Keratinocyte (primary cell): ENCODE measurements at regions not wholly inside any gene's neighbourhood (a gene's known extent, or its start where the extent isn't known, plus 50 kb on each side); places are given as distances from the start of the nearest gene placed in this dataset.

ENCODE experiments used
- DNase-seq: peaks from one replicate; pipeline ENCODE4 v3.0.0-alpha.2; 2011; ENCODE audit warnings: low read depth, missing footprints, low spot score
- FAIRE-seq: peaks from 2 replicates; lab custom pipeline; 2011; peaks lifted over from hg19 to GRCh38; lab: Jason Lieb, UNC
- H2AFZ ChIP-seq: 2 replicates; pipeline ENCODE4 v1.6.0; 2012; ENCODE audit warnings: low read length, control low read depth, inconsistent platforms; ENCODE audit not compliant: control insufficient read depth
- H3K27ac ChIP-seq: 2 replicates; pipeline ENCODE4 v1.5.1; 2011; ENCODE audit warnings: low read length; ENCODE audit not compliant: control insufficient read depth, insufficient read depth
- H3K27me3 ChIP-seq: 3 replicates; pipeline ENCODE4 v1.6.0; 2011; ENCODE audit warnings: low read length; ENCODE audit not compliant: control insufficient read depth, insufficient read depth; ENCODE audit errors: extremely low read depth
- H3K36me3 ChIP-seq, 2 experiments: 2 replicates in 1 of 2; 3 replicates in 1 of 2; pipeline ENCODE4 v1.5.1; 2011; ENCODE audit warnings: low read length in 2 of 2, mild to moderate bottlenecking in 1 of 2; ENCODE audit not compliant: control insufficient read depth in 2 of 2, insufficient read depth in 2 of 2; ENCODE audit errors: extremely low read depth in 1 of 2
- H3K4me1 ChIP-seq: 3 replicates; pipeline ENCODE4 v1.5.1; 2011; ENCODE audit warnings: low read length; ENCODE audit not compliant: control insufficient read depth, insufficient read depth; ENCODE audit errors: extremely low read depth
- H3K4me2 ChIP-seq: 3 replicates; pipeline ENCODE4 v1.6.0; 2011; ENCODE audit warnings: low read depth, low read length; ENCODE audit not compliant: control insufficient read depth, insufficient read depth; ENCODE audit errors: extremely low read depth
- H3K4me3 ChIP-seq, 3 experiments: fragments of 200-600 bp in 1 of 3; sonication (generic) in 1 of 3; 2 replicates in 2 of 3; 3 replicates in 1 of 3; pipeline ENCODE4 v1.5.1; 2011 to 2016; ENCODE audit warnings: low read length in 3 of 3, mild to moderate bottlenecking in 3 of 3, control low read depth in 2 of 3, inconsistent platforms in 1 of 3, low read depth in 1 of 3, mixed read lengths in 1 of 3, mixed run types in 1 of 3, moderate library complexity in 1 of 3; ENCODE audit not compliant: control insufficient read depth in 2 of 3, insufficient read depth in 2 of 3; ENCODE audit errors: extremely low read depth in 1 of 3
- H3K79me2 ChIP-seq: 2 replicates; pipeline ENCODE4 v1.6.0; 2012; ENCODE audit warnings: low read length; ENCODE audit not compliant: control insufficient read depth, insufficient read depth
- H3K9ac ChIP-seq: 3 replicates; pipeline ENCODE4 v1.6.0; 2011; ENCODE audit warnings: low read length; ENCODE audit not compliant: control insufficient read depth, insufficient read depth; ENCODE audit errors: extremely low read depth
- H3K9me1 ChIP-seq: 3 replicates; pipeline ENCODE4 v1.6.0; 2011; ENCODE audit warnings: low read length; ENCODE audit not compliant: control insufficient read depth, insufficient read depth; ENCODE audit errors: extremely low read depth
- H3K9me3 ChIP-seq: 2 replicates; pipeline ENCODE4 v1.5.1; 2012; ENCODE audit warnings: low read depth, low read length; ENCODE audit not compliant: control insufficient read depth
- H4K20me1 ChIP-seq: 3 replicates; pipeline ENCODE4 v1.6.0; 2011; ENCODE audit warnings: low read length; ENCODE audit not compliant: control insufficient read depth, insufficient read depth; ENCODE audit errors: extremely low read depth
- EZH2 ChIP-seq: IDR thresholded peaks from one replicate; pipeline ENCODE4 v1.6.1; 2012; ENCODE audit warnings: inconsistent platforms, mild to moderate bottlenecking, low read length, moderate library complexity
- dilution Hi-C: fragments of 300-500 bp; cut with MboI; formaldehyde crosslinking; loops from one replicate; pipeline ENCODE4 v1.7.0; 2020; ENCODE audit warnings: low sequenced_read_pairs; ENCODE audit not compliant: extremely low pct_ligation_motif_present
- TF ChIP-seq, protein P1 (sequence below), 3 experiments: IDR thresholded peaks in 1 of 3; conservative IDR thresholded peaks in 1 of 3; optimal IDR thresholded peaks in 1 of 3; 2 replicates in 2 of 3; 3 replicates in 1 of 3; pipeline versions ENCODE3 to v1.5.1; 2011; ENCODE audit warnings: low read length in 3 of 3, mild to moderate bottlenecking in 3 of 3, moderate library complexity in 2 of 3, control low read depth in 1 of 3, inconsistent platforms in 1 of 3; ENCODE audit not compliant: insufficient read depth in 2 of 3; ENCODE audit errors: extremely low read depth in 1 of 3

DNA sequence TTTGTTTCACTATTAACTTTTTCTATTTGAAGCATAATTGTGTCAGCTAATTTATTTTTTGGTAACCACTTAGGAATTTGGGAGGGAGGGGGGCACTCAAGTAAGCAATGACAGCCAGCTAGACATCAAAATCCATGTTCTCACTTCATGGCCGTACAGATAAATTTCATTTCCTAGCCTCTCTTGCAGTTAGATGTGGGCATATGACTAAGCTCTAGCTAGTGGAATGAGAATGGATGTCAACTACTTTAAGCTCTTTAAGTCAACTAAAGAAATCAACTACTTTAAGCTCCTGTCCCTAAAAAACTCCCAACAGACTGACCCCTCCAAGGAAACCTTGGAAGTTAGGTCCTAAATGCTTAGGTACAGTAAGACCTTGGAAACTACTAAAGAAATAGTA is 92.0 kb downstream of the KCNRG start:
- no peaks in the 10 kb centered on the region for H3K79me2 ChIP-seq
- dilution Hi-C loops = no loop called here
- no peak overlapping the region for H3K9ac ChIP-seq
- no peaks in the 10 kb centered on the region for H4K20me1 ChIP-seq
- FAIRE-seq (no peak), DNase-seq (no peak)
- TF ChIP-seq, protein P1, sequence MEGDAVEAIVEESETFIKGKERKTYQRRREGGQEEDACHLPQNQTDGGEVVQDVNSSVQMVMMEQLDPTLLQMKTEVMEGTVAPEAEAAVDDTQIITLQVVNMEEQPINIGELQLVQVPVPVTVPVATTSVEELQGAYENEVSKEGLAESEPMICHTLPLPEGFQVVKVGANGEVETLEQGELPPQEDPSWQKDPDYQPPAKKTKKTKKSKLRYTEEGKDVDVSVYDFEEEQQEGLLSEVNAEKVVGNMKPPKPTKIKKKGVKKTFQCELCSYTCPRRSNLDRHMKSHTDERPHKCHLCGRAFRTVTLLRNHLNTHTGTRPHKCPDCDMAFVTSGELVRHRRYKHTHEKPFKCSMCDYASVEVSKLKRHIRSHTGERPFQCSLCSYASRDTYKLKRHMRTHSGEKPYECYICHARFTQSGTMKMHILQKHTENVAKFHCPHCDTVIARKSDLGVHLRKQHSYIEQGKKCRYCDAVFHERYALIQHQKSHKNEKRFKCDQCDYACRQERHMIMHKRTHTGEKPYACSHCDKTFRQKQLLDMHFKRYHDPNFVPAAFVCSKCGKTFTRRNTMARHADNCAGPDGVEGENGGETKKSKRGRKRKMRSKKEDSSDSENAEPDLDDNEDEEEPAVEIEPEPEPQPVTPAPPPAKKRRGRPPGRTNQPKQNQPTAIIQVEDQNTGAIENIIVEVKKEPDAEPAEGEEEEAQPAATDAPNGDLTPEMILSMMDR (optimal IDR thresholded peaks at IDR 0.05 in 1 of 3, IDR thresholded peaks at IDR 0.05 in 1 of 3, conservative IDR thresholded peaks at IDR 0.05 in 1 of 3; ENCODE audit: extremely low read depth in 1 of 3, insufficient read depth in 2 of 3, low read length in 3 of 3) = no peak
- TF ChIP-seq EZH2 = no peak
- peaks cover 10% of the 10 kb centered on the region for H3K4me1 ChIP-seq
- H3K4me2 ChIP-seq = no peak overlapping the region
- H3K4me3 ChIP-seq = no peak overlapping the region
- no peaks in the 10 kb centered on the region for H3K9me1 ChIP-seq
- H3K27ac ChIP-seq = no peak overlapping the region
- H2AFZ ChIP-seq = no peak overlapping the region
- H3K27me3 ChIP-seq = no peaks in the 10 kb centered on the region
- H3K36me3 ChIP-seq = no peaks in the 10 kb centered on the region
- no peaks in the 10 kb centered on the region for H3K9me3 ChIP-seq

DNA sequence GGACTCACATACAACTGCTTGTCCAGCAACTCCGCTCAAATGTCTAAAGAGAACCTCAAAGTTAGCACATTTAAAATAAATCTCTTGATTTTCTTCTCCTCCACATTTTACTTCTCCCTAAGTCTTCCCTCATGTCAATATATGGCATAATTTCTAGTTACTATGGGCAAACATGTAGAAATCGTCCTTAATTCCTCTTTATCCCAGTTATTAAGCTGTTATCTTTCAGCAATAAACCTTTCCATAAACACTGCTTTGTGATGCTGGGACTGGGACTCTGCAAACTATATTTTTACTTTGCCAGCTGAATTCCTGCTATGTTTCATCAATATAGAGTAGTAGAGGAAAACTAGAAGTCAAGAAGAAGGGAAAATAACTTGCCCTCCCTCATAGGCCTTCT is 99.7 kb downstream of the KCNRG start:
- Histone ChIP-seq H3K4me3 (no peak overlapping the region), H3K27ac (no peak overlapping the region), H3K9me3 (no peaks in the 10 kb centered on the region), H3K9me1 (no peaks in the 10 kb centered on the region), H4K20me1 (no peaks in the 10 kb centered on the region), H3K36me3 (no peaks in the 10 kb centered on the region), H3K9ac (no peak overlapping the region), H3K79me2 (no peaks in the 10 kb centered on the region), H3K4me2 (no peak overlapping the region), H3K27me3 (no peaks in the 10 kb centered on the region), H3K4me1 (no peaks in the 10 kb centered on the region), H2AFZ (no peak overlapping the region)
- dilution Hi-C loops = no loop called here
- DNase-seq (no peak), FAIRE-seq (no peak)
- TF ChIP-seq, protein P1 (optimal IDR thresholded peaks at IDR 0.05 in 1 of 3, IDR thresholded peaks at IDR 0.05 in 1 of 3, conservative IDR thresholded peaks at IDR 0.05 in 1 of 3; ENCODE audit: extremely low read depth in 1 of 3, insufficient read depth in 2 of 3, low read length in 3 of 3) = no peak
- no peak for TF ChIP-seq EZH2
